PC-9 (cell line): ENCODE measurements at regions not wholly inside any gene's neighbourhood (a gene's known extent, or its start where the extent isn't known, plus 50 kb on each side); places are given as distances from the start of the nearest gene placed in this dataset.

Source experiments
- BruUV-seq: library from RNA; stranded (reverse); fragments of 400-500 nt; replicated peaks from 2 replicates; lab custom pipeline; 2021; lab: Mats Ljungman, UMichigan
- CTCF ChIA-PET: fragments of 300-600 bp; sonication (Branson Sonifier 250); formaldehyde crosslinking; loops from one replicate; lab custom pipeline; 2022; ENCODE audit warnings: antibody characterized with exemption; lab: Charles Lee
- POLR2A ChIA-PET: fragments of 300-600 bp; sonication (Branson Sonifier 250); formaldehyde crosslinking; loops from one replicate; lab custom pipeline; 2022; ENCODE audit warnings: antibody characterized with exemption; ENCODE audit not compliant: unreplicated experiment; lab: Charles Lee
- DNase-seq, 2 experiments: peaks; one replicate each; pipeline versions ENCODE4 v3.0.0 to v3.0.0-alpha.2; 2015 to 2022; ENCODE audit warnings: mixed read lengths in 1 of 2
- H2AFZ ChIP-seq: fragments of 200-600 bp; sonication (generic); 2 replicates; pipeline ENCODE4 v1.8.1; 2017; ENCODE audit warnings: antibody characterized with exemption
- H3F3A ChIP-seq: fragments of 200-600 bp; sonication (generic); 2 replicates; pipeline ENCODE4 v1.8.1; 2017; ENCODE audit warnings: antibody characterized with exemption, mild to moderate bottlenecking, low read depth; ENCODE audit not compliant: insufficient read depth
- H3K27ac ChIP-seq: fragments of 200-600 bp; sonication (generic); 2 replicates; pipeline ENCODE4 v1.6.1; 2016; ENCODE audit warnings: mixed run types
- H3K27me3 ChIP-seq: fragments of 200-600 bp; sonication (generic); 2 replicates; pipeline ENCODE4 v1.6.1; 2016; ENCODE audit warnings: low read depth, mixed run types; ENCODE audit not compliant: insufficient read depth
- H3K36me3 ChIP-seq: fragments of 200-600 bp; sonication (generic); 2 replicates; pipeline ENCODE4 v1.6.1; 2016; ENCODE audit warnings: low read depth, mixed run types
- H3K4me1 ChIP-seq: fragments of 200-600 bp; sonication (generic); replicated peaks from 2 replicates; pipeline ENCODE4 v1.6.1; 2016; ENCODE audit warnings: mixed run types; ENCODE audit not compliant: insufficient read depth
- H3K4me2 ChIP-seq: fragments of 200-600 bp; sonication (generic); 2 replicates; pipeline ENCODE4 v1.6.1; 2017; ENCODE audit warnings: mixed run types
- H3K4me3 ChIP-seq: fragments of 200-600 bp; sonication (generic); 2 replicates; pipeline ENCODE4 v1.6.1; 2016; ENCODE audit warnings: mixed run types
- H3K79me2 ChIP-seq: fragments of 200-600 bp; sonication (generic); 2 replicates; pipeline ENCODE4 v1.6.1; 2017; ENCODE audit warnings: low read depth, mixed run types
- H3K9me2 ChIP-seq: fragments of 200-600 bp; sonication (generic); 2 replicates; pipeline ENCODE4 v1.8.1; 2017; ENCODE audit warnings: mild to moderate bottlenecking; ENCODE audit not compliant: insufficient read depth
- H3K9me3 ChIP-seq: fragments of 200-600 bp; sonication (generic); 2 replicates; pipeline ENCODE4 v1.8.1; 2016; ENCODE audit warnings: low read depth; ENCODE audit not compliant: insufficient read depth
- H4K20me1 ChIP-seq: fragments of 200-600 bp; sonication (generic); 2 replicates; pipeline ENCODE4 v1.8.1; 2017; ENCODE audit not compliant: insufficient read depth
- CTCF ChIP-seq: fragments of 200-600 bp; sonication (generic); conservative IDR thresholded peaks from 2 replicates; pipeline ENCODE4 v1.6.1; 2017; ENCODE audit warnings: mixed run types, antibody characterized with exemption, mild to moderate bottlenecking, moderate library complexity
- EZH2 ChIP-seq: fragments of 200-600 bp; sonication (generic); IDR thresholded peaks from 2 replicates; pipeline ENCODE4 v1.8.0; 2017; ENCODE audit warnings: antibody characterized with exemption, low read depth
- intact Hi-C: fragments of 100-400 bp; cut with micrococcal nuclease; formaldehyde crosslinking; loops from one replicate; pipeline ENCODE4 v1.10.0; 2022; ENCODE audit not compliant: unreplicated experiment

GRCh38 chr4:1569461-1570151 is 114.5 kb downstream of the FAM53A start:
- POLR2A ChIA-PET = no interaction called here
- CTCF ChIA-PET = no interaction called here
- no peak overlapping the region for H3K4me3 ChIP-seq
- TF ChIP-seq EZH2 (no peak), CTCF (no peak)
- no peak for DNase-seq
- peaks cover 4% of the 10 kb centered on the region; the same call in 1 of the 2 replicates for H3F3A ChIP-seq
- no peak overlapping the region for H3K27ac ChIP-seq
- H2AFZ ChIP-seq = no peak overlapping the region
- H3K4me1 ChIP-seq = no peaks in the 10 kb centered on the region
- H3K79me2 ChIP-seq = no peaks in the 10 kb centered on the region
- H3K4me2 ChIP-seq = no peak overlapping the region
- H4K20me1 ChIP-seq = peaks cover 3% of the 10 kb centered on the region; the same call in 1 of the 2 replicates
- intact Hi-C loops = no loop called here
- H3K36me3 ChIP-seq = no peaks in the 10 kb centered on the region
- H3K9me3 ChIP-seq = no peaks in the 10 kb centered on the region
- H3K9me2 ChIP-seq = no peaks in the 10 kb centered on the region
- no TSS peak for BruUV-seq
- H3K27me3 ChIP-seq = peaks cover 30% of the 10 kb centered on the region

DNA sequence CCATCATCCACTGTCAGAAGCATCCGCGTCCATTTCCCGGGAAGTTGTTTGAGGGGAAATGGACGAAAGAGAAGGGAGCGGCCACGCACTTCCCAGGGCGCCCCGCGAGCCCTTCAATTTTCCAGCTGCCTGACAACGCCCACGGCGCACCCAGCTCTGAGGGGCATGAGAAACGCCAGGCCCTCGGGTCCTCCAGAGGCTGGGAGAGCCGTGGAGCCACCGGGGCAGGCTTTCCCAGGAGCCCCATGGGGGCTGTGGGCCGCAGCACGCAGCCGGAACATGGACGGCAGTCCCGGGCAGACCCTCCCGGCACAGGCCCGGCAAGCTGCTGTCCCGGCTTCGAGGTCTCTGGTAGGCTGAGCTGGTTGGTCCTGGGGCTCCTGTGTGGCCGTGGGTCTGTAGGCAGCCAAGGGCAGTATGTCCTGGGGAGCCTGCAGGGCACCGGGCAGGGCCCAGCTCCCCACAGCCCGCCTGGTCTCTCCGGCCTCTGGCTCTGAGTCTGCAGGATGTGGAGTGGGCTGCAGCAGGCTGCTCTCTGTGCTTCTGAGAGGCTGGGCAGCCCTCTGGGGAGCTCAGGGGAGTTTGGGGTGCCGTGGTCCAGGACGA is 115.2 kb downstream of the FAM53A start:
- DNase-seq = no peak
- H3K27ac ChIP-seq = no peak overlapping the region
- H3K4me1 ChIP-seq = no peaks in the 10 kb centered on the region
- ChIA-PET CTCF (no interaction called here), POLR2A (no interaction called here)
- no peaks in the 10 kb centered on the region for H3K36me3 ChIP-seq
- intact Hi-C loops = no loop called here
- H4K20me1 ChIP-seq = peaks cover 3% of the 10 kb centered on the region; the same call in 1 of the 2 replicates
- no peak overlapping the region for H3K4me2 ChIP-seq
- no peaks in the 10 kb centered on the region for H3K79me2 ChIP-seq
- peaks cover 30% of the 10 kb centered on the region for H3K27me3 ChIP-seq
- no peak overlapping the region for H3K4me3 ChIP-seq
- TF ChIP-seq CTCF (no peak), EZH2 (no peak)
- no peak overlapping the region for H2AFZ ChIP-seq
- BruUV-seq = no TSS peak
- H3F3A ChIP-seq = peaks cover 4% of the 10 kb centered on the region; the same call in 1 of the 2 replicates
- H3K9me2 ChIP-seq = no peaks in the 10 kb centered on the region
- no peaks in the 10 kb centered on the region for H3K9me3 ChIP-seq

GRCh38 chr4:1567808-1568581 is 116.1 kb downstream of the FAM53A start:
- Histone ChIP-seq H3K27me3 (peaks cover 34% of the 10 kb centered on the region), H3F3A (peaks cover 4% of the 10 kb centered on the region; the same call in 1 of the 2 replicates), H3K27ac (no peak overlapping the region), H3K9me3 (no peaks in the 10 kb centered on the region), H3K79me2 (no peaks in the 10 kb centered on the region), H2AFZ (no peak overlapping the region), H3K4me2 (no peak overlapping the region), H3K4me3 (no peak overlapping the region), H3K9me2 (no peaks in the 10 kb centered on the region), H3K36me3 (no peaks in the 10 kb centered on the region), H4K20me1 (peaks cover 3% of the 10 kb centered on the region; the same call in 1 of the 2 replicates), H3K4me1 (no peaks in the 10 kb centered on the region)
- BruUV-seq = no TSS peak
- ChIA-PET CTCF (no interaction called here), POLR2A (no interaction called here)
- TF ChIP-seq CTCF (no peak), EZH2 (no peak)
- intact Hi-C loops = no loop called here
- DNase-seq = no peak
